Fibroblast of skin of abdomen (primary cell): ENCODE measurements at regions not wholly inside any gene's neighbourhood (a gene's known extent, or its start where the extent isn't known, plus 50 kb on each side); places are given as distances from the start of the nearest gene placed in this dataset.
"Not testable (repeated sequence)": the region's sequence is repeated elsewhere in the genome, so short reads cannot be mapped to it uniquely, and the experiment has no call there.

Experiments used
- DNase-seq: peaks from one replicate; pipeline ENCODE4 v3.0.0-alpha.2; 2013

DNA sequence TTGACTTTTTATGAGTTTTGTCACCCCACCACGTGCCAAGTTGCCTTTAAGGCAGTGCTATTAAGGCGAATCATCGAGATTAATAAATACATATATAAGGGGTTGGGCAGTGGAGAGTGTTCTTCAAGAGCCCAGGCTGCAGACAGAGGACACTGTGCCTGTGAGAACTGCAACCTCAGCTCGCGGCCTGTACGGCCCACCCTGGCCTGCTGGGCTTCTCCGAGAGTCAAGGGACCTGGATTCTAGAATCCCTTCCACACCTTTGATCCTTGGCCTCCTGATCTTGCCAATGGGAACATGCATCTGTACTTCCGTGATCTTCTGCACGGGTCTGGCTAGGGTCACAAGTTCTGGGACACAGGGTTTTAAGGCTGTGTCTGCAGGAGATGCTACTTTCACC is 54.5 kb downstream of the IRX5 start:
- no peak for DNase-seq

DNA sequence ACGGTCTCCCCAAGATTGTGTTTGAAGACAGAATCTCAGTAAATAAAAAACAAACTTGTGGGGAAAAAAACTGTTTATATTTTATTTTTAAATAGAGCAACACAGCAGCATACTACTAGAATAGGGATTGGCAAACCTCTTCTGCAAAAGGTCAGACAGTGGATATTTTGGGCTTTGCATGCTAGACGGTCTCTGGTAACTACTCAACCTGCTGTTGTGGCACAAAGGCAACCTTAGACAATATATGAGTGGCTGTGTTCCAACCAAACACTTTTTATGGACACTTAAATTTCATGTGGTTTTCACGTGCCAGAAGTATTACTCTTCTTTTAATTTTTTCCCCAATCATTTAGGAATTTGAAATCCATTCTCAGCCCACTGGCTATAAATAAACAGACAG is 55.0 kb downstream of the IRX5 start:
- DNase-seq, result no peak

DNA sequence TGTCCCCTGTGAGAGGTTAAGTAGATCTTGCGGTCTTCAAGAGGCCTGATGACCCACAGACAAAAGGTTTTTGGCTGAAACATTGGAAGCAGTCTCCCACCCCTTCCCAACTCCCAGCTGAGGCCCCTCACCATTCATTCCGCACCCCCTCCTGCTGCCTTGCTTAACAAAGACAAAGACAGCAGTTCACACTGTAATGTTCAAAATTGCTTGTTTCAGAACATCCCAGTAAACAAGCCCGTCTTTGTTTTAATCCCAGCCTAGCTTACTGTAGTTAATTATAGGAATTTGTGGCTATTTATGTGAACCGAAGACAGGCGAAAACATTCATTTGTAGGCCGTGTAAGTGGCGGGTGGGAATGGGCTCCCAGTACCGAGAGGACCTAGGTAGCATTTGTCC is 55.7 kb downstream of the IRX5 start:
- no peak for DNase-seq

DNA sequence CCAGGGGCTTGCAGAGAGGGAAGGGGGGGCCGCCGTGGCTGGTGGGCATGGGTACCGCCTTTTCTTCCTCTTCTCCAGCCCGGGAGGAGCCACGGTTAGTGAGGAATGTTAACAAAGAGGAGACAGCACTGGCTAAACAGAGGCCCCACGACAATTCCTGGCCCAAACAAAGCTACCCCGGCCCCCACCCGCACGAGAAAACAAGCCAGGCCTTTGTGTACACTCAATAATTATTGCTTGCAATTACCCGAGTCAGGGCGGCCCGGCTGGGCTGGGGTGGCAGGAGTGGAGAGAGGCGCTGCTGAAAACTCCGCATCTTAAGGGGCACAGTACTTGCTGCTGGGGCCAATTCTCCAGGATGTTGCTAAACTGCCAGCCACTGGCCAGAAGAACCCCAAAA is 56.4 kb downstream of the IRX5 start:
- DNase-seq, result no peak

DNA sequence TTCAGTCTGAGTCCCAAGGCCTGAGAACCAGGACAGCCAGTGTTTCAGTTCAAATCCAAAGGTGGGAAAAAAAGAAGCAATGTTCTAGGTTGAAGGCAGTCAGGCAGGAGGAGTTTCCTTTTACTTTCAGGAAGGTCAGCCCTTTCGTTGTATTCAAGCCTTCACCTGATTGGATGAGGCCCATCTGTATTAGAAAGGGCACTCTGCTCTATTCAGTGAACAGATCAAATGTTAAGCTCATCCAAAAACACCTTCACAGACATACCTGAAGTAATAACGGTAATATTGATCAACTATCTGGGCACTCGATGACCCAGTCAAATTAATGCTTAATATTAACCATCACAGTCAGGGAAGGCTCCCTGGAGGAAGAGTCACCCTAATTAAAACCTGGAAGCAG is 60.9 kb downstream of the IRX5 start:
- no peak for DNase-seq

DNA sequence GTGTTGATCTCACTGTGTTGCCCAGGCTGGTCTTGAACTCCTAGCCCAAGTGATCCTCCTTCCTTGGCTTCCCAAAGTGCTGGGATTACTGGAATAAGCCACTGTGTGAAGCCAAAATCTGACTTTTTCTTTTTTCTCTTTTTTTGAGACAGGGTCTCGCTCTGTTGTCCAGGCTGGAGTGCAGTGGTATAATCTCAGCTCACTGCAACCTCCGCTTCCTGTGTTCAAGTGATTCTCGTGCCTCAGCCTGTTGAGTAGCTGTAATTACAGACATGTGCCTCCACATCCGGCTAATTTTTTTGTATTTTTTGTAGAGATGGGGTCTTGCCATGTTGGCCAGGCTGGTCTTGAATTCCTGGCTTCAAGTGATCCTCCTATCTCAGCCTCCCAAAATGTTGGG is 61.3 kb downstream of the IRX5 start:
- not testable (repeated sequence) for DNase-seq

DNA sequence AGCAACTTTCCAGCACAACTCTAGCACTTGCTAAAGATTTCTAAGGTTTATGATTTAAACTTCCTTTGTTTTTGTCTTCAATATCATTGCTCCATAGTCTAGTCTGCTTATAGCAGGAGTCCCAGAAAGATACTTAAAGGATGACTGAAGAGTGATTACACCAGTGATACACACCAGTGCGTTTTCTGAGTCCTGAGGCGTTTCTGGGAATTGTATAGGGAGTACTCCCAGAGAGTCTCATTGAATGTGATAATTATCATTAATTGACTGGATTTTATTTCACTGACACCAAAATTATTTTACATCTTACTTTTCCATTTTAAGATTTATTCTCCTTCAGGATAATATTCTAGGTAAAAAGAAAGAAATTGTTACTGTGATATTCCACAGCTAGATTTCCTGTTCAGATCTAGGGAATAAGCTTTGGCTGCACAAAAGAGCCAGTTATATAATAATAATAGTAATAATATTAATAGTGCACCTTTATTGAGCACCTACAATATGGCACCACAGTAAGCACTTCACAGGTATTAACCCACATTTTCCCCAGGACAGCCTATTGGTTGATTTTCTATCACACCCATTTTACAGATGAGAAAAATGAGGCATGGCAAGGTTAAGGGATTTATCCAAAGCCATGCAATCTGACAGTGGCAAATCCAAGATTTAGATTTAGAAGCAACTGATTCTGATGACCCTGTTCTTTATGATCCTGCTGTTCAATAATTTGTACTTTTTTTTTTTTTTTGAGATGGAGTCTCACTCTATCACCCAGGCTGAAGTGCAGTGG is 62.6 kb downstream of the IRX5 start:
- DNase-seq, result no peak

DNA sequence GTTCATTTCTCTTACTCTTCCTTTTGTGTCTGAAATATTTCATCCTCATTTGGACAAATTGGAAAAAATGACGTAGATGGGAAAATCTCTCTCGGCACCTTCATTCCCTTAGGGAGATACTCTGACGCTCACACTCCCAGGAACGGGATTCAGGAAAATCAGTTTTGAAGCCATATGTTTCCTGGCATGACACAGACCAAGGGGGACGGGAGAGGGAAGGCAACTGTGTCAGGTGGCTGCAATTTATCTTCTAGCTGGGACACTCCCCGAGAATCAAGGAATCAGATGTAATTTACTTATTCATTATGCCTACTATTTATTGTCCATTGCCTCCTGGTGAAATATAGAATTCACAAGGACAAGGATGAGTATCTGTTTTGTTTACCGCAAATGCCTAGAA is 65.5 kb downstream of the IRX5 start:
- no peak for DNase-seq

DNA sequence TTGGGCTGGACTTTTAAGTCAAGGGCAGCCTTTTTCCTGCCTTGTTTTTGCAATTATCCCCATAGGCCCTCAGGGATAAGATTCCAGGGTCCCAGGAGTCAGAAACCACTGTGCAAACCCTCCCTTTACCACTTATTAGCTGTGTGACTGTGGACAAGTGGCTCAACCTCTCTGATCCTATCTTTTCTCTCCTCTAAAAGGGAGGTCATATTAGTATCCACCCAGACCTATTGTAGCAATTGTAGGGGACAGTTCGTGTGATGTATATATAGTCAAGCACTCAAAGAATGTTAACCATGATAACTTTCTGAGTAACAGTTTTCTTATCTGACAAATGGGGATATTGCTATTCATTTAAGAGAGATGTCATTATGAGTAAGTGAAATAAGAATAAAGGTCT is 68.2 kb downstream of the IRX5 start:
- no peak for DNase-seq

DNA sequence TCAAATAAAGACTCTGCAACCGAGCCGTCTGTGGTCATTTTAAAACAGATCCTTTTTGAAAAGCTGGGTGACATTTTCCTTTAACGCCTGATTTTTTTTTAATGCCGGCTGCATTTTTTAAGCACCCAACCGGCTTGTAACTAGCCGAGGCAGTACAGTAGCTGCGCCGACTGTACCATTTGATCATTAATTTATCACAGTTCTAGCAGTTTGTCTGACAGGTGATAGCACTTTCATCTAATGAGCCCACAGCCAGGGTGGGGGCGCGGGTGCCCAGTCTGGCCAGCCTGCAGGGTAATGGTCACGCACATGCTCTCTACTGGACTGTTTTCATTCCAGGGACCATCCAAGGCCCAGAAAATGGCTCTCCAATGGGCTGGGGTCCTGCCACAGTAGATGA is 68.8 kb downstream of the IRX5 start:
- DNase-seq, result no peak

DNA sequence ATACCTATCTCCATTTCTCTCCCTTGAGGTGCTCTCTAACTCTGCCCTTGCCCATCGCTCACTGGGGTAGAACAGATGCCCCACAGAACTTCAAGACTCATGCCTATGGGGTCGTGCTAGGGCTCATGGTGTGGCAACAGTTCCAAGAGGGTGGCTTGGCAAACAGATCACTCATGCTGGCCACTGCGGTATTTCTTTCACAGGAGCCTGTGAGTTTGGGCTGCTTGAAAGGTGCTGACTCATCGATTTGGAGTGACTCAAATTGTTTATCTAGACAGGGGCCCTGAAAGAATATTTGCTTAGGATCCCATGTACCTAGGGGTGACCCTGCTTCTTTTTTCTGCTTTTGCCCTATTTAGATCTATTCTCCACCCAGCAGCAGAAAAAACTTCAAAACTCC is 69.9 kb downstream of the IRX5 start:
- peak; percentile 38 for DNase-seq

DNA sequence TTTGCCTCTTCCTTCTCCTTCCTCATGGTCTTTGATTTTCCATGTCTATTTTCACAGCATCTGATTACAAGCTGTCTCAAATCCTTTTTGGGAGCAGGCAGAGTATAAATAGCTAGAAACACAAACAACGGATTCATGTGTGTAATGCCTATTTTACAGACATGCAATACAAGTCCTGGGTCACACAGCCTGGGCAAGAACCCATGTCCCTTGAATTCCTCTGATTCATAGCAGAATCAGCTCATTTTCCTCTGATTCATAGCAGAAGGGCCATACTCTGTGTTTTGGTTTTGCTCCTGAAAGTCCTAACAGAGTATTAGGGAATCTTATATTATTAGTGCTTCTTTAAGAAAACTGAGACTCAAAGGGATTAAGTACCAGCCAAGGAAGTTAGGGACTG is 71.3 kb downstream of the IRX5 start:
- DNase-seq, result peak; percentile 48

DNA sequence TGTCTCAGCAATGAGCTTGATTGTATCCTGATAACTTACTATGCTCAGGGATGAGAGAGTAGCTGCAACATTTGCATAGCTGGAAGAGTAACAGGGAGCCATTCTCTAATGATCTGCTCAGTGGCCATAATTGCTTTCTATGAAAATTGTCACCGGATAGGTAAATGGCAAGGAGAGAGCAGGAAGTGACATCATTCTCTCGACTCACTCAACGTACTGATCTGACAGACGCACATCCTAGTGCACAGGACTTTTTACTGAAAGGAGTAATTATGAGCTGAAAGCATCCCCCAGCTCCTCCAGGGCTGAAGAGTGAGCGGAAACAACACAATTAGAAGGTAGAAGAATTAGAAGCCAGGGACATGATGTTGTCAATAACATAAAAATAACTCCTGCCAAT is 71.8 kb downstream of the IRX5 start:
- no peak for DNase-seq

DNA sequence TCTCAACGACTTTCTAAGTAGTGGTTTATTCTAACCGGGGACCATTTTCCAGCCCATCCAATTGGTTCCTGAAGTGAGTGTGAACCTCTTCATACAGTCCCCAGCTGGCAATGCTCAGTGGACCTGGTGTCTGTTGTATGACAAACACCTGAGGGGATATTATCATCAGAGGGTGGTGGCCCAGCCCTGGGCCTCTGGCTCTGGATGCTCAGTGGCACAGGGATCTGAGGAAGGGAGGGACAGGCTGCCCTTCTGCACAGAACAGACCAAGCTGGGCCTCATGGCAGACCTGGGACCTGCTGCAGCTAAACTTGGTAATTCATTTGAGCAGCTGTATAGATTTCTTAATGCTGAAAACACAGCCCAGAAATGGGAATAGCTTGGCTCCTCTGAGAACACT is 72.6 kb downstream of the IRX5 start:
- DNase-seq, result no peak

DNA sequence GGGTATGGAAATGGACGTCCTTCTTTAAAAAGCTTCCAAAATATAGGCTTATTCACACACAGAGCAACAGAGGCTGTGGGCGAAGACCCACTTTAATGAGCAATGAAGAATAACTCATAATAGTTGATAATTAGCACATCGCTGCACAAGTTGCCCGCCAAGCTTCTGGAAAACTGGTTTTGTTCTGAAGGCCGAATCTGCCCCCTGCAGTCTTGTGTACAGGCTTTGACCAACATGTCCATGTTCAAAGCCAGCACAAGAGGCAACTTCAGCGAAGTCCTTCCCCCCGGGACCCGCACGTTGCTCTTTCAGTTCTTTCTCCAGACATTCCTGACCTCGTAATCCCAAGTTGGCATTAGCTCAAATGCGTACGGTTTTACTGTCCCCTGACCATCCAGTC is 73.3 kb downstream of the IRX5 start:
- DNase-seq, result no peak

DNA sequence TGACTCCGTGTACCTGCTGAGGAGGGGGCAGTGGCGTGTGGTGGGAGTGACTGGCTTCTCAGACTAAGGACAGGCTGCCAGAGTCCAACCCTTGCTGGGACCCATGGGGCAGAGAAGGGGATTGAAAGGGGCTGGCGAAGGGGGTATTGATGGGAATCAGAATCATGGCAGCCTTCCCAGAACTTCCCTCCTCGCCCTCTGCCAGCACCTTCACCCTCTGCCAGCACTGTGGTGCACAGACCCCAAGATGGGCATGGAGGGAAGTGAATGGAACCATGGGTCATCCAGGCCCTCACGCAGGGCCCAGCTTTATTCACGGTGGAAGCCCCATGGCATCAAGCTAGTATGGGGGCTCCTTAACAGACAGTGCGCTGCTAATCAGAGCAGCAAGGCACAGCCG is 76.8 kb downstream of the IRX5 start:
- no peak for DNase-seq

DNA sequence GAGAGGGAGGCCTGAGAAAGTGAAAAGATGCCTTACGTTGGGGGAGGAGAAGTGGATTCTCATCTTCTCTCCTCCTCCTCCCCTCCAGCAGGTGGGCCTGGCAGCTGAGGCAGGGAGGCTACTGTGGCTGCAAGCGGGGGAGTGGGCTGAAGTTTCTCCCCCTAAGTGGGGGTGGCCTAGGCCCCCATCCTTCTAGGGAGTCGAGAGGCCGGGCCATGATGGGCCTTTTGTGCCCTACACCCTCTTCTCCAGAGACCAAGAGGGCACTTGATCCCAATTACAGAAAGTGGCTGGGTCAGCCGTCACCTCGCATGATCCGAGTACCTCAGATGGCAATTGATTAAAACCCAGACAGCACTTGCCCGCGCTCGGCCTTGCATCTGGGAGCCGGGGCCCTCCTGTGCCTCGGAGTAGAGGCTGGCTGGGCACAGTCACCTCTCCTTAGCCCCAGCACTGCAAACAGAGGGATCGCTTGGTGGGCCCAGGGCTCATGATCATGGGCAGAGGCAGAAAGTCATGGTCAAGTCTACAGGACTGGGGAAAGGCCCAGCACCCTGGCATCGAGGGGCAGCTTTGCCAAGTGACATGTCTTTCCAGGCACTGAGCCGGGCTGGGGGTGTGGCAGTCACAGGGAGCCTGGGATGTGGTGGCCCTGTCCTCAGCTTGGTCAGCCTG is 78.3 kb downstream of the IRX5 start:
- no peak for DNase-seq

DNA sequence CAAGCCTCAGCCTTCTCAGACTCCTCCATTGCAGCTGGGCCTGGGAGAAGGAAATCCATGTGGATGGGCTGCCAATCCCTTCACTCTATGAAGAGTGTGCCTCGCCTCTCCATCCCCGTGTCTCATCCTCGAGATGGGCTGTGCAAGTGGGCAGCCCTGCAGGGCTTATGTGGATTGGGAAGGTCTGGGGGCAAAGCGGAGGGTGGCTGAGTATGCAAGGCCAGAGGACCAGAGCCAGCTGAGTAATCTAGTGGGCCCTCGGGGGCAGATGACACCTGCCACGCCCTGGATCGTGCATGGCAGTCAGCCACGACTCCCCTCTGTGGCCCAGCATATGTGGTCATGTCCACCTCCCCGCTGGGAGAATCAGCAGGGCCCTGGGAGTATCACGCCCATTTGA is 78.9 kb downstream of the IRX5 start:
- DNase-seq, result no peak

DNA sequence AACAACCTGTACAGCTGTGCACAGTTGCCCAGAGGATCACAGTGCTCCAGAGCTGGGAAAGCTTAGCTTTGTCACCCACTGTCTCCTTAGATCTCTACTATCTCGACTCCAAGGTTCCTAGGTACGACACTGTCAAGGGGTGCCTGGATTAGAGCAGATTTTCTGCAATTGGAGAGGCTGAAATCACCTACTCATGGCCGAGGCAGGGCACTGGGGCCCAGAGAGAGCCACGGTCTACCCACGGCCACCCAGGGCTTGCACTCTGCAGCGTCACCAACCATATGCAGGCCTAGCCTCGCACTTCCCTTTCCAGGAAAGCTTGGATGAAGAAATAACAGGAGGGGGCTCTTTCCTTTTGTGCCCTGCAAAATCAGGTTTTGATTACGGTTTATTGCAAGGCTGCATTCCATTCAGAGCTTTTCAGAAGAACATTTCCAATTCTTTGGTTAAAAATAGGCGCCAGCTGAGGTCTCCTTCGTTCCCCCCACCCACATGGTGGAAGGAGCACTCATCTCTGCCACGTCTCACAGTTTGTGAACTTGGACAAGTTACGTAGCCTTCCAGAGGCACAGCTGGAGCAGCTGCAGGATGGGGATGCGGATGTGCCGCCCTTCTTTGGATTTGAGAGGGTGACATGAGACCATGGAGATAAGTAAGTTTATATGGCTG is 80.0 kb downstream of the IRX5 start:
- DNase-seq, result peak; percentile 59

DNA sequence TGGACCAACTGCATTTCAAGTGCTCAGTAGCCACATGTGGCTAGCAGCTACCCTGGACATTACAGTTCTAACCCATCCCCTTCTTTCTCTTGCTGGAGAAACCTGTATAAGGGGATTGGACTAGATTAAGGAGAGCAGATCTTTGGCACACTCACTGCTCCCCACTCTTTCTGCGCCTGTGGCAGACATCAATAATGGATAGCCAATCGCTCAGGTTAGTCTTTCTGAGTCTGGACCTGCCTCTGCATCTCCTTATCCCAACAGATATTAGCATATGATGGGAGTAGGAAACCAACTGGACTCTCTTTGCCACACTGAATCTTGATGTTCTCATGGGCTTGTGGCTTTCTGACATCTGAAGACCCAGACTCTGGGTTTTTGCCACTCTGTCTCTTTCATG is 81.7 kb downstream of the IRX5 start:
- DNase-seq, result no peak

DNA sequence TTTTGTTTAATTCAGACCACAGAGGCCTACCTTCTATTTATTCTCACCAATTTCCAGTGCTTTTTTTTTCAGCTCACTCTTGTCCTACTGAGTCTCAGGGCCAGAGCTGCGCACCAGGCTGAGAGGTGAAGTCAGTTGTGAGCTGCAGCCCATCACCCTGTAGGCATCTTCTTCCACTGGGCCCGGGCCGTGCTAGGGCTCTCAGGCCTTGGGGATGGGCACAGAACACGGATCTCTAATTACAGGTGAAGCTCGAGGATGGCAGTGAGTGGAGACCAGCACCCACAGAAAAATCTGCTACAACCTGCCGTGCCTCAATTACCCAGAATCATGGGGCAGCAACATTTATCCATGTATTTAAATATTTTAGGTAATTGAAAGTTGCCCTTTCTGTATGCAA is 82.1 kb downstream of the IRX5 start:
- DNase-seq, result no peak

DNA sequence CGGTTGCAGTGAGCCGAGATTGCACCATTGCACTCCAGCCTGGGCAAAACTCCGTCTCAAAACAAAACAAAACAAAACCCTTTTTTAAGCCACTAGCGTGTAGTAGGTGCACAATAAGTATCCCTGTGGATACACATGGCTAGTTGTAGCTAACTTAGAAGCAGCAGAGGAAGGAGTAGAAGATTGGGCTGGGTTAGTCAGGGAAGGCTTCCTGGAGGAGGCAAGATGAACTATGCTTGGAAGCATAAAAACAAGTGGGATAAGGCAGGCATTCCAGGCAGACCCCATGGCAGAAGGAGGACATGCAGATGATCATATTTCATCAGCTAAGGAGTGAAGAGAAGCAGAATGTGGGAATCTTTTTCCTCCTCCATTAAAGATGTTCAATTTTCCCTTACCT is 83.4 kb downstream of the IRX5 start:
- DNase-seq, result no peak

DNA sequence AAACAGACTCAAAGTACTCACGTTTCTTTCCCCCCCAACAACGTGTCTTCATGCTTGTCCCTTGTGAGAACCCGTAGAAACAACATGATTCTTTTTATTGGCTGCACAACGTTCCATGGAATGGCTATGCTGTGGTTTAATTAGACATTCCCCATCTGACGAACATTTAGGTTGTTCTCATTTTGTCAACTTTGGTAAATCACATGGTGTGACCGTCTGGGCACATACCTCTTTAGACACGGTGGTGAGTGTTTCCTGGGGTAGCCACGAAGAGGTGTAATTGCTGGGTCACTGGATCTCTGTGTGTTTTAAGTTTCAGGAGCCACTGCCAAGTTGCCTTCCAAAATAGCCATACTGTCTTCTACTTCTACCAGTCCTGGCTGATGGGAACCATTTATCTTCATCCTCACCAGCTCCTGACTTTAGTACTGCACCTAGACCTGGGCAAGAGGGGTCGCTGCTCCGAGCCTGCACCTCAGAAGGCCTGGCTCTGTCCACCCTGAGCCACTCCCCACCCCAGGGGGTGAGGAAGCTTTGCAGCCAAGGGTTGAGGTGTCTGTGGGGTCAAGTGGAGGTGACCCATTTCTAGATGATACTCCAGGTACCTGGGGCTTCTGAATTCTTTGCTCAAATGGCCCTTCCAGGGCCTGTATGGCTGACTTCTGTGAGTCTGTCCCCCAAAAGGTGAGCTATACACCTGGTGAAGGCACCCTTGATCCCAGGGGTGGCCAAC is 84.7 kb downstream of the IRX5 start:
- DNase-seq, result peak; percentile 33
